SK-N-SH (cell line): ENCODE measurements at regions not wholly inside any gene's neighbourhood (a gene's known extent, or its start where the extent isn't known, plus 50 kb on each side); places are given as distances from the start of the nearest gene placed in this dataset.

Experiments used
- EP300 ChIP-seq, 2 experiments: IDR thresholded peaks; 2 replicates each; pipeline versions ENCODE4 v1.4.0 to v1.6.1; 2012; ENCODE audit warnings: borderline replicate concordance in 1 of 2, low read depth in 1 of 2, low read length in 1 of 2
- FOSL2 ChIP-seq: IDR thresholded peaks from 2 replicates; pipeline ENCODE4 v1.4.0; 2012; ENCODE audit warnings: low read depth, mild to moderate bottlenecking, moderate library complexity, borderline replicate concordance
- FOXM1 ChIP-seq: IDR thresholded peaks from 2 replicates; pipeline ENCODE4 v1.4.0; 2012; ENCODE audit warnings: low read depth, mild to moderate bottlenecking
- MXI1 ChIP-seq: IDR thresholded peaks from 2 replicates; pipeline ENCODE4 v1.6.1; 2012; ENCODE audit warnings: mild to moderate bottlenecking, low read depth, low read length, improper control_type of control experiment
- NRF1 ChIP-seq: IDR thresholded peaks from 2 replicates; pipeline ENCODE4 v1.6.1; 2012; ENCODE audit warnings: low read depth, mild to moderate bottlenecking, low read length
- POLR2AphosphoS5 ChIP-seq: IDR thresholded peaks from 2 replicates; pipeline ENCODE4 v1.6.1; 2012; ENCODE audit warnings: low read depth, low read length
- SIN3A ChIP-seq: IDR thresholded peaks from 2 replicates; pipeline ENCODE4 v1.6.1; 2012; ENCODE audit warnings: low read depth, mild to moderate bottlenecking, low read length, moderate library complexity, borderline replicate concordance
- SMC3 ChIP-seq: IDR thresholded peaks from 2 replicates; pipeline ENCODE4 v1.6.1; 2012; ENCODE audit warnings: low read depth, low read length, improper control_type of control experiment
- YY1 ChIP-seq: IDR thresholded peaks from 2 replicates; pipeline ENCODE4 v1.4.0; 2012; ENCODE audit warnings: low read depth, mild to moderate bottlenecking
- TF ChIP-seq, protein P1 (sequence below): fragments of 200-600 bp; sonication (generic); IDR thresholded peaks from 2 replicates; pipeline ENCODE4 v1.6.1; 2017; ENCODE audit warnings: antibody characterized with exemption, mild to moderate bottlenecking, moderate library complexity

DNA sequence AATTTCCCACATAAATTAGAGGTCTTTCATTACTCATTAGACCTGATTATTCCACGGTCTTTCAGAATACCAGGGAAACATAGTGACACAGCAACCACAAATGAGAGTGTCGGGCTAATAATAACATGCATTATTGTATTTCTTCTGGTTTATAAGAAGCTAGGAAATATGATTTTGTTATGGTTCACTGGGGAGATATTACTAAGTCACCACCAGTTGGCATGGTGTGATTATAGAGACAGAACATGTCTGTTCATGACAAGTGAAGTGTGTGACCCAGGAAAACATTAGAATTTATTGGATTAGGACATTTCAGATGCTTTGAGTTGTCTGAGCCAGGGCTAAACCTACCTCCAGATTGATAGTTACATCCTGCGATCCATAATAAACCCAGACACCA, 494.4 kb downstream of the FBXO15 start:
- TF ChIP-seq, protein P1, sequence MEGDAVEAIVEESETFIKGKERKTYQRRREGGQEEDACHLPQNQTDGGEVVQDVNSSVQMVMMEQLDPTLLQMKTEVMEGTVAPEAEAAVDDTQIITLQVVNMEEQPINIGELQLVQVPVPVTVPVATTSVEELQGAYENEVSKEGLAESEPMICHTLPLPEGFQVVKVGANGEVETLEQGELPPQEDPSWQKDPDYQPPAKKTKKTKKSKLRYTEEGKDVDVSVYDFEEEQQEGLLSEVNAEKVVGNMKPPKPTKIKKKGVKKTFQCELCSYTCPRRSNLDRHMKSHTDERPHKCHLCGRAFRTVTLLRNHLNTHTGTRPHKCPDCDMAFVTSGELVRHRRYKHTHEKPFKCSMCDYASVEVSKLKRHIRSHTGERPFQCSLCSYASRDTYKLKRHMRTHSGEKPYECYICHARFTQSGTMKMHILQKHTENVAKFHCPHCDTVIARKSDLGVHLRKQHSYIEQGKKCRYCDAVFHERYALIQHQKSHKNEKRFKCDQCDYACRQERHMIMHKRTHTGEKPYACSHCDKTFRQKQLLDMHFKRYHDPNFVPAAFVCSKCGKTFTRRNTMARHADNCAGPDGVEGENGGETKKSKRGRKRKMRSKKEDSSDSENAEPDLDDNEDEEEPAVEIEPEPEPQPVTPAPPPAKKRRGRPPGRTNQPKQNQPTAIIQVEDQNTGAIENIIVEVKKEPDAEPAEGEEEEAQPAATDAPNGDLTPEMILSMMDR = no peak
- TF ChIP-seq NRF1 (no peak), FOXM1 (no peak), POLR2AphosphoS5 (no peak), EP300 (IDR thresholded peaks at IDR 0.05; ENCODE audit: borderline replicate concordance in 1 of 2, low read depth in 1 of 2, low read length in 1 of 2) (no peak), SMC3 (no peak), MXI1 (no peak), YY1 (no peak), FOSL2 (no peak), SIN3A (no peak)
